Gastroesophageal sphincter (tissue), 3 donors: ENCODE measurements at regions not wholly inside any gene's neighbourhood (a gene's known extent, or its start where the extent isn't known, plus 50 kb on each side); places are given as distances from the start of the nearest gene placed in this dataset.

ENCODE experiments used
- POLR2A ChIP-seq, 2 donors: fragments of 450-650 bp; IDR thresholded peaks; one replicate each; pipeline ENCODE4 v1.6.1; 2017; ENCODE audit warnings: antibody characterized with exemption in 2 of 2, mild to moderate bottlenecking in 2 of 2, moderate library complexity in 1 of 2
- TF ChIP-seq, protein P1 (sequence below), 4 experiments: fragments of 200-600 bp in 2 of 4; fragments of 450-650 bp in 2 of 4; sonication (generic) in 1 of 4; IDR thresholded peaks; one replicate each; pipeline ENCODE4 v1.5.1; 2017 to 2019; ENCODE audit warnings: antibody characterized with exemption in 4 of 4, mild to moderate bottlenecking in 2 of 4, moderate library complexity in 2 of 4

DNA sequence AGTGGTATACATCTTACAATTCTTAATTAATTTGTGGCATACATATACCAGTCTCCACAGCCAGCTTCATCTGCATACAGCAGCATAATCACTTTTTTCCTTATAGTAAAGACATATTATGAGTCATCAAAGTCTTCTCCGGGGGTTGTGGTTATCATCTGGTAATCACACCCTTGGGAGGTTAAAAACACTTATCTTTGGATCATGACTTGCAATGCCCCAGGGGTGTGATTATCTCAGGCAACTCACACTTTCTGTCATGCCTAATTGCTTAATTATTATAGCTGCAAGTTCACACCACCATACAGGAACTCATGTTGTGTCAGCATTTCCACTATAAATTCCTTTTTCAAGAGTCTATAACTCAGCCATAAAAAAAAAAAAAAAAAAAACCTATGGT lies 218.4 kb downstream of the ANXA1 start:
- TF ChIP-seq, protein P1, sequence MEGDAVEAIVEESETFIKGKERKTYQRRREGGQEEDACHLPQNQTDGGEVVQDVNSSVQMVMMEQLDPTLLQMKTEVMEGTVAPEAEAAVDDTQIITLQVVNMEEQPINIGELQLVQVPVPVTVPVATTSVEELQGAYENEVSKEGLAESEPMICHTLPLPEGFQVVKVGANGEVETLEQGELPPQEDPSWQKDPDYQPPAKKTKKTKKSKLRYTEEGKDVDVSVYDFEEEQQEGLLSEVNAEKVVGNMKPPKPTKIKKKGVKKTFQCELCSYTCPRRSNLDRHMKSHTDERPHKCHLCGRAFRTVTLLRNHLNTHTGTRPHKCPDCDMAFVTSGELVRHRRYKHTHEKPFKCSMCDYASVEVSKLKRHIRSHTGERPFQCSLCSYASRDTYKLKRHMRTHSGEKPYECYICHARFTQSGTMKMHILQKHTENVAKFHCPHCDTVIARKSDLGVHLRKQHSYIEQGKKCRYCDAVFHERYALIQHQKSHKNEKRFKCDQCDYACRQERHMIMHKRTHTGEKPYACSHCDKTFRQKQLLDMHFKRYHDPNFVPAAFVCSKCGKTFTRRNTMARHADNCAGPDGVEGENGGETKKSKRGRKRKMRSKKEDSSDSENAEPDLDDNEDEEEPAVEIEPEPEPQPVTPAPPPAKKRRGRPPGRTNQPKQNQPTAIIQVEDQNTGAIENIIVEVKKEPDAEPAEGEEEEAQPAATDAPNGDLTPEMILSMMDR (IDR thresholded peaks at IDR 0.05) = no peak
- TF ChIP-seq POLR2A (IDR thresholded peaks at IDR 0.05) = no peak
